ENCODE measurements at regions not wholly inside any gene's neighbourhood (a gene's known extent, or its start where the extent isn't known, plus 50 kb on each side); places are given as distances from the start of the nearest gene placed in this dataset.

DNA sequence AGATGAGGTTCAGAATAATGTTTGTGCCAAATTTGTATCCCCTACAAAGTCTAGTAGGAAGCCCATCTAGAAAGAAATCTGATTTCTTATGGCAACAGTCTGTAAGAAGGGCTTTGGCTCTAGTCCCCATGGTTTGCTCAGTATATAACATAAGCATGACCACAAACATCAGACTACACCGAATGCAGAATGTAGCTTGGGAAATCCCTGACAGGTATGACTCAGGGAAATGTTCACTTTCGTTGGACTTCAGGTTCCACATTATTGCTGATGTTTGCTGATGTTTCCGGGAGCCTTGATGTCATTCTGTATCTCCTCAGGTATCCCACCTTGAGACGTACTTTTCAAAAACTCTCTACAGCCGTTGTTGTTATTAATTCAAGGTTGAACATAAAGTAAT, 304.4 kb upstream of the TGFBR2 start:
- no peak for TF ChIP-seq POLR2AphosphoS5 (IDR thresholded peaks at IDR 0.05)
- TF ChIP-seq, protein P1, sequence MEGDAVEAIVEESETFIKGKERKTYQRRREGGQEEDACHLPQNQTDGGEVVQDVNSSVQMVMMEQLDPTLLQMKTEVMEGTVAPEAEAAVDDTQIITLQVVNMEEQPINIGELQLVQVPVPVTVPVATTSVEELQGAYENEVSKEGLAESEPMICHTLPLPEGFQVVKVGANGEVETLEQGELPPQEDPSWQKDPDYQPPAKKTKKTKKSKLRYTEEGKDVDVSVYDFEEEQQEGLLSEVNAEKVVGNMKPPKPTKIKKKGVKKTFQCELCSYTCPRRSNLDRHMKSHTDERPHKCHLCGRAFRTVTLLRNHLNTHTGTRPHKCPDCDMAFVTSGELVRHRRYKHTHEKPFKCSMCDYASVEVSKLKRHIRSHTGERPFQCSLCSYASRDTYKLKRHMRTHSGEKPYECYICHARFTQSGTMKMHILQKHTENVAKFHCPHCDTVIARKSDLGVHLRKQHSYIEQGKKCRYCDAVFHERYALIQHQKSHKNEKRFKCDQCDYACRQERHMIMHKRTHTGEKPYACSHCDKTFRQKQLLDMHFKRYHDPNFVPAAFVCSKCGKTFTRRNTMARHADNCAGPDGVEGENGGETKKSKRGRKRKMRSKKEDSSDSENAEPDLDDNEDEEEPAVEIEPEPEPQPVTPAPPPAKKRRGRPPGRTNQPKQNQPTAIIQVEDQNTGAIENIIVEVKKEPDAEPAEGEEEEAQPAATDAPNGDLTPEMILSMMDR (IDR thresholded peaks at IDR 0.05) = no peak
